ENCODE measurements at regions not wholly inside any gene's neighbourhood (a gene's known extent, or its start where the extent isn't known, plus 50 kb on each side); places are given as distances from the start of the nearest gene placed in this dataset.

- Histone ChIP-seq H3K9me3 (ENCODE audit: insufficient read depth, low read length) (no peaks in the 10 kb centered on the region), H3K27ac (ENCODE audit: low read length) (no peak overlapping the region), H3K9ac (ENCODE audit: low read length) (no peak overlapping the region), H3K79me2 (ENCODE audit: low read length) (no peaks in the 10 kb centered on the region), H3K4me3 (ENCODE audit: low read length) (no peak overlapping the region), H3K4me2 (ENCODE audit: low read length) (no peak overlapping the region), H3K36me3 (replicated peaks; ENCODE audit: low read depth, low read length) (no peaks in the 10 kb centered on the region), H3K27me3 (ENCODE audit: low read depth, low read length) (no peaks in the 10 kb centered on the region), H2AFZ (ENCODE audit: low read depth, low read length) (no peak overlapping the region), H3K4me1 (ENCODE audit: low read length) (peaks cover 5% of the 10 kb centered on the region), H4K20me1 (ENCODE audit: insufficient read depth, low read length) (no peaks in the 10 kb centered on the region)
- TF ChIP-seq, protein P1, sequence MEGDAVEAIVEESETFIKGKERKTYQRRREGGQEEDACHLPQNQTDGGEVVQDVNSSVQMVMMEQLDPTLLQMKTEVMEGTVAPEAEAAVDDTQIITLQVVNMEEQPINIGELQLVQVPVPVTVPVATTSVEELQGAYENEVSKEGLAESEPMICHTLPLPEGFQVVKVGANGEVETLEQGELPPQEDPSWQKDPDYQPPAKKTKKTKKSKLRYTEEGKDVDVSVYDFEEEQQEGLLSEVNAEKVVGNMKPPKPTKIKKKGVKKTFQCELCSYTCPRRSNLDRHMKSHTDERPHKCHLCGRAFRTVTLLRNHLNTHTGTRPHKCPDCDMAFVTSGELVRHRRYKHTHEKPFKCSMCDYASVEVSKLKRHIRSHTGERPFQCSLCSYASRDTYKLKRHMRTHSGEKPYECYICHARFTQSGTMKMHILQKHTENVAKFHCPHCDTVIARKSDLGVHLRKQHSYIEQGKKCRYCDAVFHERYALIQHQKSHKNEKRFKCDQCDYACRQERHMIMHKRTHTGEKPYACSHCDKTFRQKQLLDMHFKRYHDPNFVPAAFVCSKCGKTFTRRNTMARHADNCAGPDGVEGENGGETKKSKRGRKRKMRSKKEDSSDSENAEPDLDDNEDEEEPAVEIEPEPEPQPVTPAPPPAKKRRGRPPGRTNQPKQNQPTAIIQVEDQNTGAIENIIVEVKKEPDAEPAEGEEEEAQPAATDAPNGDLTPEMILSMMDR (IDR thresholded peaks at IDR 0.05; ENCODE audit: low read depth, low read length): no peak
- no peak for TF ChIP-seq EZH2phosphoT487 (IDR thresholded peaks at IDR 0.05; ENCODE audit: low read depth)
These were observed 188.8 kb upstream of the LINC00305 start for GRCh38 chr18:64337673-64338072.

DNA sequence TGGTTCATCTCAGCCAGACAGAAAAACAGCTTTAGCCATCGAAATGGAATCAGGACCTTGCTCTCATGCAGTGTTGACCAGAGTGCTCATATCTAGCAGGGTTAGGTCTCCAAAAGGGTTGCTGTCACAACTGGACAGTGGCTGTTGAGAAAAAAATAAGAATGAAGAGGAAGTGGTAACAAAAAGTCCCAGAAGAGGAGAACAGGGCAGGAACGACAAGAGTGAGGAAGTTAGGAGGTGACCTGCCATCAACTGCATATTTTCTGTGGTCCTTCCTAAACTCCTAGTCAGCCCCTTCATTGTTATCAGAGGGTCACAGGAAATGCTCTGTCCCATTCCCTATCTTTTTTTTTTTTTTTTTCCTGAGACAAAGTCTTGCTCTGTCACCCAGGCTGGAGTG is 188.1 kb upstream of the LINC00305 start:
- Histone ChIP-seq H3K4me2 (ENCODE audit: low read length) (peak overlapping the region; percentile 27), H3K27me3 (ENCODE audit: low read depth, low read length) (no peaks in the 10 kb centered on the region), H3K27ac (ENCODE audit: low read length) (no peak overlapping the region), H2AFZ (ENCODE audit: low read depth, low read length) (0 out of 2 replicates have a peak overlapping the region, but pooled peaks have one; percentile 43), H3K9me3 (ENCODE audit: insufficient read depth, low read length) (no peaks in the 10 kb centered on the region), H3K36me3 (replicated peaks; ENCODE audit: low read depth, low read length) (no peaks in the 10 kb centered on the region), H4K20me1 (ENCODE audit: insufficient read depth, low read length) (no peaks in the 10 kb centered on the region), H3K79me2 (ENCODE audit: low read length) (no peaks in the 10 kb centered on the region), H3K4me1 (ENCODE audit: low read length) (peaks cover 5% of the 10 kb centered on the region), H3K9ac (ENCODE audit: low read length) (no peak overlapping the region), H3K4me3 (ENCODE audit: low read length) (no peak overlapping the region)
- TF ChIP-seq, protein P1 (IDR thresholded peaks at IDR 0.05; ENCODE audit: low read depth, low read length): no peak
- no peak for TF ChIP-seq EZH2phosphoT487 (IDR thresholded peaks at IDR 0.05; ENCODE audit: low read depth)

GRCh38 chr18:64334748-64335147 is 185.9 kb upstream of the LINC00305 start:
- no peak overlapping the region for H3K4me3 ChIP-seq (ENCODE audit: low read length)
- no peak overlapping the region for H3K4me2 ChIP-seq (ENCODE audit: low read length)
- H3K27me3 ChIP-seq (ENCODE audit: low read depth, low read length): no peaks in the 10 kb centered on the region
- H2AFZ ChIP-seq (ENCODE audit: low read depth, low read length): no peak overlapping the region
- H3K79me2 ChIP-seq (ENCODE audit: low read length): no peaks in the 10 kb centered on the region
- H4K20me1 ChIP-seq (ENCODE audit: insufficient read depth, low read length): no peaks in the 10 kb centered on the region
- no peak overlapping the region for H3K9ac ChIP-seq (ENCODE audit: low read length)
- no peaks in the 10 kb centered on the region for H3K9me3 ChIP-seq (ENCODE audit: insufficient read depth, low read length)
- peaks cover 4% of the 10 kb centered on the region for H3K36me3 ChIP-seq (replicated peaks; ENCODE audit: low read depth, low read length)
- H3K4me1 ChIP-seq (ENCODE audit: low read length): peaks cover 21% of the 10 kb centered on the region
- no peak overlapping the region for H3K27ac ChIP-seq (ENCODE audit: low read length)
- TF ChIP-seq, protein P1 (IDR thresholded peaks at IDR 0.05; ENCODE audit: low read depth, low read length): no peak
- no peak for TF ChIP-seq EZH2phosphoT487 (IDR thresholded peaks at IDR 0.05; ENCODE audit: low read depth)

DNA sequence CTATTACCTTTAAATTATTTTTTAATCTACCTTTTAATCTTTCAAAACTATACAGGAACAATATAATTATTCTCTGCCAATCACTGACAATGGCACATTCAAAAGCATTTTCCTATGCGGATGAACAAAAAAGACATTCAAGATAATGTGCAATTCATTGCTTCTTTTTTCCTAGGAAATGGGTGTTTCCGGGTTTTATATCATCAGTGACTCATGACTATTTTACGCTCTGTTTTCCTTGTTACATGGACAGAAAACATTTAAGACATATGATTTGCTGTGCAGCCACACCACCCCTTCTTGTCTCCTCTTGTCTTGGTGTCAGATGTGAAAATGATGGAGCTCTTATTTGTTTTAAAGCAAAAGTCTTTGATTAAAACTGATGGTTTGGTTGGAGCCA is 184.7 kb upstream of the LINC00305 start:
- Histone ChIP-seq H3K9me3 (ENCODE audit: insufficient read depth, low read length) (no peaks in the 10 kb centered on the region), H3K4me2 (ENCODE audit: low read length) (no peak overlapping the region), H3K9ac (ENCODE audit: low read length) (no peak overlapping the region), H2AFZ (ENCODE audit: low read depth, low read length) (no peak overlapping the region), H3K4me1 (ENCODE audit: low read length) (peaks cover 21% of the 10 kb centered on the region), H3K4me3 (ENCODE audit: low read length) (no peak overlapping the region), H3K27me3 (ENCODE audit: low read depth, low read length) (no peaks in the 10 kb centered on the region), H3K79me2 (ENCODE audit: low read length) (no peaks in the 10 kb centered on the region), H3K36me3 (replicated peaks; ENCODE audit: low read depth, low read length) (peaks cover 4% of the 10 kb centered on the region), H4K20me1 (ENCODE audit: insufficient read depth, low read length) (no peaks in the 10 kb centered on the region), H3K27ac (ENCODE audit: low read length) (no peak overlapping the region)
- no peak for TF ChIP-seq EZH2phosphoT487 (IDR thresholded peaks at IDR 0.05; ENCODE audit: low read depth)
- TF ChIP-seq, protein P1 (IDR thresholded peaks at IDR 0.05; ENCODE audit: low read depth, low read length): no peak

Data from OCI-LY3 (cell line).